Activated CD4-positive, alpha-beta T cell treated with anti-CD3 and anti-CD28 coated beads for 36 hours (primary cell): ENCODE measurements at regions not wholly inside any gene's neighbourhood (a gene's known extent, or its start where the extent isn't known, plus 50 kb on each side); places are given as distances from the start of the nearest gene placed in this dataset.
"Not testable (repeated sequence)": the region's sequence is repeated elsewhere in the genome, so short reads cannot be mapped to it uniquely, and the experiment has no call there.

Experiments
- ATAC-seq: fragments of 200-7000 bp; cut with Tn5 transposase; one replicate; pipeline ENCODE4 v1.10.0; 2021; ENCODE audit warnings: mild to moderate bottlenecking, moderate library complexity
- CTCF ChIA-PET: fragments of 350-600 bp; sonication (Branson Sonifier 250); formaldehyde crosslinking; loops from one replicate; lab custom pipeline; 2021; ENCODE audit warnings: antibody characterized with exemption; lab: Charles Lee
- POLR2A ChIA-PET: fragments of 350-600 bp; sonication (Branson Sonifier 250); formaldehyde crosslinking; loops from one replicate; lab custom pipeline; 2021; ENCODE audit warnings: antibody characterized with exemption, inconsistent platforms; lab: Charles Lee
- DNase-seq: peaks from one replicate; pipeline ENCODE4 v3.0.0-alpha.2; 2020
- H3K27ac Mint-ChIP-seq: one replicate; pipeline ENCODE4 v1.8.0; 2021; ENCODE audit warnings: mixed read lengths
- H3K27me3 Mint-ChIP-seq: one replicate; pipeline ENCODE4 v1.8.0; 2021; ENCODE audit warnings: mixed read lengths
- H3K36me3 Mint-ChIP-seq: one replicate; pipeline ENCODE4 v1.8.0; 2021; ENCODE audit warnings: low read depth, mixed read lengths
- H3K4me1 Mint-ChIP-seq: one replicate; pipeline ENCODE4 v1.8.0; 2021; ENCODE audit warnings: mixed read lengths
- H3K4me3 Mint-ChIP-seq: one replicate; pipeline ENCODE4 v1.8.0; 2021; ENCODE audit warnings: mild to moderate bottlenecking, moderate library complexity, mixed read lengths
- H3K9me3 Mint-ChIP-seq: one replicate; pipeline ENCODE4 v1.8.0; 2021; ENCODE audit warnings: low read depth, mixed read lengths
- intact Hi-C, 2 experiments: fragments of 100-400 bp; cut with DNase I in 1 of 2; cut with micrococcal nuclease in 1 of 2; formaldehyde crosslinking; loops; one replicate each; pipeline versions ENCODE4 v1.14.2 to v1.15.1; 2022 to 2024; cut with DNase I, micrococcal nuclease

DNA sequence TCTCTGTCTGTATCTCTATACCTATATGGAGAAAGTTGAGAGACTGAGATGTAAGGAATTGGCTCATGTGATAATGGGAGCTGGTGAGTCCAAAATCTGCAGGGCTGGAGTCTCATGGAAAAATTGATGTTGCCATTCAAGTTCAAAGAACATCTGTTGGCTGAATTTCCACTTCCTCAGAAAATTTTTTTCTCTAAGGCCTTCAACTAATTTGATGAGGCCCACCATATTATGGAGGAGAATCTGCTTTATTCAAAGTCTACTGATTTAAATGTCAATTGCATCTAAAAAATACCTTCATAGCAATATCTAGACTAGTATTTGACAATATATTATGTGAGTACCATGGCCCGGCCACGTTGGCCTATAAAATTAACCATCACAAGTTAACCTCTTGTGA is 261.4 kb downstream of the VRK1 start:
- H3K4me3 Mint-ChIP-seq, result no peak overlapping the region
- H3K9me3 Mint-ChIP-seq, result peaks cover 2% of the 10 kb centered on the region
- no peaks in the 10 kb centered on the region for H3K27me3 Mint-ChIP-seq
- POLR2A ChIA-PET, result no interaction called here
- intact Hi-C loops, result no loop called here
- DNase-seq (no peak), ATAC-seq (no peak)
- H3K4me1 Mint-ChIP-seq, result no peaks in the 10 kb centered on the region
- no peak overlapping the region for H3K27ac Mint-ChIP-seq
- no peaks in the 10 kb centered on the region for H3K36me3 Mint-ChIP-seq
- CTCF ChIA-PET, result no interaction called here

GRCh38 chr14:97061198-97061597 is 264.0 kb downstream of the VRK1 start:
- peaks cover 2% of the 10 kb centered on the region for H3K9me3 Mint-ChIP-seq
- H3K36me3 Mint-ChIP-seq, result no peaks in the 10 kb centered on the region
- H3K4me1 Mint-ChIP-seq, result peaks cover 3% of the 10 kb centered on the region
- no peaks in the 10 kb centered on the region for H3K27me3 Mint-ChIP-seq
- H3K4me3 Mint-ChIP-seq, result no peak overlapping the region
- CTCF ChIA-PET, result no interaction called here
- H3K27ac Mint-ChIP-seq, result no peak overlapping the region
- ATAC-seq (no peak), DNase-seq (no peak)
- intact Hi-C loops, result no loop called here
- POLR2A ChIA-PET, result interaction anchor here (0.6 kb wide), 1 partner anchor 391 kb away, joined by 3 read pairs; no protein-coding TSS in a partner anchor

GRCh38 chr14:97061714-97062113 is 264.5 kb downstream of the VRK1 start:
- peaks cover 2% of the 10 kb centered on the region for H3K9me3 Mint-ChIP-seq
- no peak for ATAC-seq

GRCh38 chr14:97065305-97066067 is 268.3 kb downstream of the VRK1 start:
- Mint-ChIP-seq H3K9me3 (peaks cover 2% of the 10 kb centered on the region), H3K4me3 (no peak overlapping the region), H3K27ac (no peak overlapping the region), H3K36me3 (no peaks in the 10 kb centered on the region), H3K4me1 (peaks cover 3% of the 10 kb centered on the region), H3K27me3 (no peaks in the 10 kb centered on the region)
- DNase-seq (no peak), ATAC-seq (no peak)
- POLR2A ChIA-PET, result no interaction called here
- CTCF ChIA-PET, result interaction anchor here (0.9 kb wide), 1 partner anchor 9 kb away, joined by 4 read pairs; no protein-coding TSS in a partner anchor
- intact Hi-C loops, result no loop called here

More at GRCh38 chr14:97061714-97062113, 264.5 kb downstream of the VRK1 start:
- Mint-ChIP-seq H3K36me3 (no peaks in the 10 kb centered on the region), H3K27ac (no peak overlapping the region), H3K4me1 (peaks cover 3% of the 10 kb centered on the region), H3K27me3 (no peaks in the 10 kb centered on the region), H3K4me3 (no peak overlapping the region)
- intact Hi-C loops, result no loop called here
- ChIA-PET POLR2A (interaction anchor here (0.6 kb wide), 1 partner anchor 391 kb away, joined by 3 read pairs; no protein-coding TSS in a partner anchor), CTCF (no interaction called here)
- no peak for DNase-seq

DNA sequence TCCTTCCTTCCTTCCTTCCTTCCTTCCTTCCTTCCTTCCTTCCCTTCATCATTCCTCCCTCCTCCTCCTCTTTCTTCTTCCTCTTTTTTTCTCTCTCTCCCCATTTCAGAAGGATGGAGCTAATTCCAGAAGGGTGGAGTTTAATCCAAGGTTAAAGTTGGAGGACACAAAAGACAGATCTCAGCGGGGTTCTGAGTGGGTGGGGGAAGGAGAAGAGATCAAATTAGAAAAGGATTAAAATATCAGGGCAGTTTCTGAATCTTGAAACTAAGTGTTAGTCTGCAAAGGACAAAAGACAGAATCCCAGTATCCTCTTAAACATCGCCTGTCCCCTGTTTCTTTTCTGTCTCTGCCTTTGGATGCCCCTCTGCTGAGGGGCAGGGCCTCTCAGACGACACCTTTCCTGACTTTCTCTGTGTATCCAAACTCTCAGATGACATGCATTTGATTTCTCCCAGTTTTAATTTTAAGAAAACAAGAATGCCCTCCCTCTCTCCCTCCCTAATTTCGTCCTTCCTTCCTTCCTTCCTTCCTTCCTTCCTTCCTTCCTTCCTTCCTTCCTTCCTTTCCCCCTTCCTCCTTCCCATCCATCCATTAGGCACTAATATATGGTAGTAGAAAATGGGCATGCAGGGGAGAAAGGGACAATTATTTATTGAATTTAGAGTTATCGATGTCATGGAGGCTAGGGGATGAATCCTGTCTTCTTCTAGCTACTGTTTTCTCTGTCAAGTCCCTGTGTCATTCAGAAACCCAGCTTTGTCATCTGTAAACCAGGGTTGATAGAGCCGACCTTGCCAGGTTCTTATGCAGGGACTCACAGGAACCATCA is 269.1 kb downstream of the VRK1 start:
- H3K4me3 Mint-ChIP-seq, result no peak overlapping the region
- H3K9me3 Mint-ChIP-seq, result peaks cover 2% of the 10 kb centered on the region
- H3K4me1 Mint-ChIP-seq, result peaks cover 3% of the 10 kb centered on the region
- POLR2A ChIA-PET, result interaction anchor here (0.5 kb wide), 1 partner anchor 655 kb away, joined by 4 read pairs; no protein-coding TSS in a partner anchor
- no peaks in the 10 kb centered on the region for H3K27me3 Mint-ChIP-seq
- intact Hi-C loops, result no loop called here
- H3K36me3 Mint-ChIP-seq, result no peaks in the 10 kb centered on the region
- ATAC-seq, result no peak
- DNase-seq, result no peak
- CTCF ChIA-PET, result no interaction called here
- no peak overlapping the region for H3K27ac Mint-ChIP-seq

DNA sequence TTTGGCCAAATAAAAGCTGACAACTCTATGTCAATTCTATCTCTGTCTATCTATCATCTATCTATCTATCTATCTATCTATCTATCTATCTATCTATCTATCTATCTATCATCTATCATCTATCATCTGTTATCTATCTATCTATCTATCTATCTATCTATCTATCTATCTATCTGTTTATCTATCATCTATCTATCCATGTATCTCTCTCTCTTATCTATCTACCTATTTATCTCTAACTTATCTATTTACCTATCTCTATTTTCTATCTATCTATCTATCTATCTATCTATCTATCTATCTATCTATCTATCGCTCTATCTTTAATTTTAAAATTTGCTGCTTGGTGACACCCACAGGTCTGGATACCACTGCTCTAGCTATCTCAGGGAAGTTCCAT is 271.1 kb downstream of the VRK1 start:
- ATAC-seq, H3K27ac Mint-ChIP-seq, H3K27me3 Mint-ChIP-seq, H3K4me3 Mint-ChIP-seq, H3K9me3 Mint-ChIP-seq, CTCF ChIA-PET, intact Hi-C loops, DNase-seq, POLR2A ChIA-PET, H3K4me1 Mint-ChIP-seq, H3K36me3 Mint-ChIP-seq: not testable (repeated sequence)

- Mint-ChIP-seq H3K36me3 (no peaks in the 10 kb centered on the region), H3K27me3 (no peaks in the 10 kb centered on the region), H3K4me3 (no peak overlapping the region), H3K4me1 (peaks cover 3% of the 10 kb centered on the region), H3K9me3 (no peaks in the 10 kb centered on the region), H3K27ac (no peak overlapping the region)
- intact Hi-C loops, result no loop called here
- ChIA-PET POLR2A (no interaction called here), CTCF (no interaction called here)
- DNase-seq (no peak), ATAC-seq (no peak)
Observed at GRCh38 chr14:97070259-97070658, 273.1 kb downstream of the VRK1 start.

- H3K27ac Mint-ChIP-seq, result no peak overlapping the region
- no peaks in the 10 kb centered on the region for H3K9me3 Mint-ChIP-seq
- no peak overlapping the region for H3K4me3 Mint-ChIP-seq
- POLR2A ChIA-PET, result no interaction called here
- DNase-seq (no peak), ATAC-seq (no peak)
- intact Hi-C loops, result no loop called here
- H3K27me3 Mint-ChIP-seq, result peaks cover 2% of the 10 kb centered on the region
- no peaks in the 10 kb centered on the region for H3K36me3 Mint-ChIP-seq
- no peaks in the 10 kb centered on the region for H3K4me1 Mint-ChIP-seq
- CTCF ChIA-PET, result no interaction called here
Observed at GRCh38 chr14:97071177-97071576, 274.0 kb downstream of the VRK1 start.

GRCh38 chr14:97073622-97074021 is 276.4 kb downstream of the VRK1 start:
- CTCF ChIA-PET, result no interaction called here
- POLR2A ChIA-PET, result interaction anchor here (0.8 kb wide), 1 partner anchor 146 kb away, joined by 3 read pairs; no protein-coding TSS in a partner anchor
- intact Hi-C loops, result no loop called here
- ATAC-seq, result no peak
- peaks cover 9% of the 10 kb centered on the region for H3K4me1 Mint-ChIP-seq
- no peak for DNase-seq
- H3K36me3 Mint-ChIP-seq, result no peaks in the 10 kb centered on the region
- H3K4me3 Mint-ChIP-seq, result no peak overlapping the region
- H3K9me3 Mint-ChIP-seq, result no peaks in the 10 kb centered on the region
- H3K27me3 Mint-ChIP-seq, result peaks cover 11% of the 10 kb centered on the region
- H3K27ac Mint-ChIP-seq, result no peak overlapping the region

DNA sequence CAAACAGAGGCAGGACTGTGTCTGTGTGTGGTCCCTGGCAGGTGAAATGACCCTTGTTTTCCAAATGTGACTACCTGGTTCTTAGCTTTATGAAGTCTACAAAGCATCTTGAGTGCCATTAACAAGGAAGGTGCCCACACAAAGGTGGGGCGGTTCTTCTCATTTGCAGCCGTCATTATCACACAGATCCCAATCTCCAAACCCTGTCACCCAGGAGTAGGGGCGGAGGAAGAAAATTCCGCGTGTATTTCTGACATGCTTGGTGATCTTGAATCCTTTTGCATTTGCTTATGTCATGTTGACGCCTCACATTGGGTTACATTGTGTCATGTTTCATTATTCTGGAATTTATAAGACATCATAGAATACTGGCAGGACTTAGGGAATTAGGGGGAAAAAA is 277.3 kb downstream of the VRK1 start:
- no peaks in the 10 kb centered on the region for H3K9me3 Mint-ChIP-seq
- no peaks in the 10 kb centered on the region for H3K36me3 Mint-ChIP-seq
- H3K4me3 Mint-ChIP-seq, result no peak overlapping the region
- intact Hi-C loops, result no loop called here
- DNase-seq, result no peak
- no peak for ATAC-seq
- POLR2A ChIA-PET, result interaction anchor here (0.8 kb wide), 1 partner anchor 145 kb away, joined by 3 read pairs; no protein-coding TSS in a partner anchor
- H3K27ac Mint-ChIP-seq, result no peak overlapping the region
- peaks cover 11% of the 10 kb centered on the region for H3K27me3 Mint-ChIP-seq
- peaks cover 9% of the 10 kb centered on the region for H3K4me1 Mint-ChIP-seq
- CTCF ChIA-PET, result no interaction called here

GRCh38 chr14:97074856-97075255 is 277.7 kb downstream of the VRK1 start:
- intact Hi-C loops, result no loop called here
- H3K9me3 Mint-ChIP-seq, result no peaks in the 10 kb centered on the region
- peaks cover 11% of the 10 kb centered on the region for H3K27me3 Mint-ChIP-seq
- DNase-seq, result no peak
- no peak for ATAC-seq
- ChIA-PET CTCF (no interaction called here), POLR2A (no interaction called here)
- no peaks in the 10 kb centered on the region for H3K36me3 Mint-ChIP-seq
- H3K4me1 Mint-ChIP-seq, result peaks cover 9% of the 10 kb centered on the region
- no peak overlapping the region for H3K4me3 Mint-ChIP-seq
- no peak overlapping the region for H3K27ac Mint-ChIP-seq
